T-cell (primary cell): ENCODE measurements at regions not wholly inside any gene's neighbourhood (a gene's known extent, or its start where the extent isn't known, plus 50 kb on each side); places are given as distances from the start of the nearest gene placed in this dataset.

Source experiments
- ATAC-seq, 4 experiments: fragments of 200-7000 bp in 3 of 4; fragments of 150-1000 bp in 1 of 4; cut with Tn5 transposase; replicated peaks in 1 of 4; 1 replicate in 3 of 4; 2 replicates in 1 of 4; pipeline ENCODE4 v1.10.0; 2021; ENCODE audit warnings: moderate library complexity in 3 of 4, mild to moderate bottlenecking in 2 of 4, moderate number of reproducible peaks in 1 of 4
- CTCF ChIA-PET, 2 donors: fragments of 300-600 bp; sonication (Branson Sonifier 250); formaldehyde crosslinking; loops; one replicate each; lab custom pipeline; 2022; ENCODE audit warnings: antibody characterized with exemption in 2 of 2; lab: Charles Lee
- POLR2A ChIA-PET, 2 donors: fragments of 300-600 bp; sonication (Branson Sonifier 250); formaldehyde crosslinking; loops; one replicate each; lab custom pipeline; 2022; ENCODE audit warnings: antibody characterized with exemption in 2 of 2; lab: Charles Lee
- DNase-seq, 35 experiments: peaks; one replicate each; pipeline versions ENCODE4 v3.0.0 to v3.0.0-alpha.2; 2013 to 2023
- H3K27ac ChIP-seq: one replicate; pipeline ENCODE4 v1.5.1; 2013; ENCODE audit warnings: low read length
- H3K27me3 ChIP-seq, 2 experiments: replicated peaks in 1 of 2; 1 replicate in 1 of 2; 2 replicates in 1 of 2; pipeline versions ENCODE4 v1.6.1 to v1.7.0; 2013; ENCODE audit warnings: low read length in 1 of 2, mixed read lengths in 1 of 2; ENCODE audit not compliant: control insufficient read depth in 2 of 2, insufficient read depth in 2 of 2; ENCODE audit errors: extremely low read depth in 1 of 2
- H3K36me3 ChIP-seq, 2 donors: 1 replicate in 1 of 2; 2 replicates in 1 of 2; pipeline versions ENCODE4 v1.6.1 to v1.7.0; 2013; ENCODE audit warnings: low read length in 1 of 2; ENCODE audit not compliant: control insufficient read depth in 2 of 2, insufficient read depth in 1 of 2; ENCODE audit errors: extremely low read depth in 1 of 2
- H3K4me1 ChIP-seq, 2 experiments: 1 replicate in 1 of 2; 2 replicates in 1 of 2; pipeline versions ENCODE4 v1.6.1 to v1.7.0; 2013; ENCODE audit warnings: low read length in 2 of 2, mixed read lengths in 1 of 2; ENCODE audit not compliant: insufficient read depth in 2 of 2, control insufficient read depth in 1 of 2; ENCODE audit errors: extremely low read depth in 1 of 2
- H3K4me3 ChIP-seq, 2 donors: 1 replicate in 1 of 2; 2 replicates in 1 of 2; pipeline versions ENCODE4 v1.5.1 to v1.7.0; 2013; ENCODE audit warnings: mild to moderate bottlenecking in 2 of 2, low read length in 1 of 2, moderate library complexity in 1 of 2; ENCODE audit not compliant: control insufficient read depth in 1 of 2; ENCODE audit errors: extremely low read depth in 1 of 2
- H3K9me3 ChIP-seq: 2 replicates; pipeline ENCODE4 v1.7.0; 2013
- H3K27ac Mint-ChIP-seq, 2 donors: one replicate each; pipeline ENCODE4 v1.8.0; 2020 to 2021; ENCODE audit warnings: mild to moderate bottlenecking in 2 of 2, mixed read lengths in 2 of 2
- H3K27me3 Mint-ChIP-seq, 2 donors: one replicate each; pipeline ENCODE4 v1.8.0; 2021 to 2022; ENCODE audit warnings: mixed read lengths in 2 of 2
- H3K36me3 Mint-ChIP-seq: one replicate; pipeline ENCODE4 v1.8.0; 2021; ENCODE audit warnings: mixed read lengths
- H3K4me1 Mint-ChIP-seq, 3 donors: one replicate each; pipeline ENCODE4 v1.8.0; 2020 to 2022; ENCODE audit warnings: mixed read lengths in 3 of 3, mild to moderate bottlenecking in 1 of 3
- H3K4me3 Mint-ChIP-seq, 3 donors: one replicate each; pipeline ENCODE4 v1.8.0; 2020 to 2022; ENCODE audit warnings: mild to moderate bottlenecking in 3 of 3, mixed read lengths in 3 of 3, moderate library complexity in 3 of 3
- H3K9me3 Mint-ChIP-seq, 3 donors: one replicate each; pipeline ENCODE4 v1.8.0; 2020 to 2022; ENCODE audit warnings: mixed read lengths in 3 of 3
- WGBS: methylation state at CpG from one replicate; pipeline ENCODE4 v1.1.5; 2013; ENCODE audit warnings: missing lambda C conversion rate; ENCODE audit not compliant: insufficient coverage; 5-methylcytosine and 5-hydroxymethylcytosine counted together

GRCh38 chr9:89837162-89837933 lies 232.5 kb downstream of the GADD45G start:
- no peaks in the 10 kb centered on the region for H3K4me1 Mint-ChIP-seq
- Histone ChIP-seq H3K36me3 (no peaks in the 10 kb centered on the region), H3K27me3 (no peaks in the 10 kb centered on the region), H3K4me3 (no peak overlapping the region), H3K4me1 (no peaks in the 10 kb centered on the region), H3K9me3 (no peaks in the 10 kb centered on the region), H3K27ac (no peak overlapping the region)
- ChIA-PET CTCF (no interaction called here), POLR2A (no interaction called here)
- no peak overlapping the region for H3K27ac Mint-ChIP-seq
- H3K27me3 Mint-ChIP-seq = no peaks in the 10 kb centered on the region
- H3K9me3 Mint-ChIP-seq = no peaks in the 10 kb centered on the region
- no peaks in the 10 kb centered on the region for H3K36me3 Mint-ChIP-seq
- no peak overlapping the region for H3K4me3 Mint-ChIP-seq
- ATAC-seq (no peak), DNase-seq (no peak)
- 83% methylated on average over 6 of the region's 11 CpGs for WGBS

- no peak overlapping the region for H3K27ac ChIP-seq
- Mint-ChIP-seq H3K27ac (no peak overlapping the region), H3K36me3 (no peaks in the 10 kb centered on the region), H3K4me1 (no peaks in the 10 kb centered on the region), H3K27me3 (no peaks in the 10 kb centered on the region), H3K9me3 (no peaks in the 10 kb centered on the region), H3K4me3 (no peak overlapping the region)
- H3K9me3 ChIP-seq = no peaks in the 10 kb centered on the region
- ChIA-PET POLR2A (no interaction called here), CTCF (no interaction called here)
- no peaks in the 10 kb centered on the region for H3K27me3 ChIP-seq
- no peak overlapping the region for H3K4me3 ChIP-seq
- no peaks in the 10 kb centered on the region for H3K4me1 ChIP-seq
- H3K36me3 ChIP-seq = no peaks in the 10 kb centered on the region
- 90% methylated on average over 5 of the region's 5 CpGs for WGBS
- no peak for DNase-seq
- ATAC-seq = no peak
These were observed 233.1 kb downstream of the GADD45G start for GRCh38 chr9:89837934-89838310.

GRCh38 chr9:89838621-89839020 lies 233.8 kb downstream of the GADD45G start:
- H3K27me3 Mint-ChIP-seq = no peaks in the 10 kb centered on the region
- no peak overlapping the region for H3K4me3 Mint-ChIP-seq
- no peak overlapping the region for H3K27ac Mint-ChIP-seq
- ChIA-PET CTCF (no interaction called here), POLR2A (no interaction called here)
- H3K4me1 Mint-ChIP-seq = no peaks in the 10 kb centered on the region
- ATAC-seq (no peak), DNase-seq (no peak)
- Histone ChIP-seq H3K36me3 (no peaks in the 10 kb centered on the region), H3K4me1 (no peaks in the 10 kb centered on the region), H3K27me3 (peaks cover 0 to 2% of the 10 kb centered on the region in 2 experiments), H3K4me3 (no peak overlapping the region), H3K9me3 (no peaks in the 10 kb centered on the region), H3K27ac (no peak overlapping the region)
- 82% methylated on average over 5 of the region's 6 CpGs for WGBS
- H3K36me3 Mint-ChIP-seq = no peaks in the 10 kb centered on the region
- H3K9me3 Mint-ChIP-seq = no peaks in the 10 kb centered on the region

- Histone ChIP-seq H3K27ac (no peak overlapping the region), H3K4me3 (no peak overlapping the region), H3K36me3 (no peaks in the 10 kb centered on the region), H3K4me1 (no peaks in the 10 kb centered on the region), H3K27me3 (peaks cover 0 to 7% of the 10 kb centered on the region in 2 experiments), H3K9me3 (no peaks in the 10 kb centered on the region)
- H3K9me3 Mint-ChIP-seq = no peaks in the 10 kb centered on the region
- 82% methylated on average over 3 of the region's 4 CpGs for WGBS
- ChIA-PET CTCF (no interaction called here), POLR2A (no interaction called here)
- ATAC-seq = no peak
- H3K27me3 Mint-ChIP-seq = no peaks in the 10 kb centered on the region
- H3K4me1 Mint-ChIP-seq = no peaks in the 10 kb centered on the region
- no peak for DNase-seq
- H3K36me3 Mint-ChIP-seq = no peaks in the 10 kb centered on the region
- no peak overlapping the region for H3K27ac Mint-ChIP-seq
- H3K4me3 Mint-ChIP-seq = no peak overlapping the region
These were observed 234.6 kb downstream of the GADD45G start for GRCh38 chr9:89839449-89839848.

GRCh38 chr9:89839952-89840351 lies 235.1 kb downstream of the GADD45G start:
- POLR2A ChIA-PET = no interaction called here
- Mint-ChIP-seq H3K4me3 (no peak overlapping the region), H3K27ac (no peak overlapping the region), H3K36me3 (no peaks in the 10 kb centered on the region), H3K9me3 (no peaks in the 10 kb centered on the region), H3K27me3 (no peaks in the 10 kb centered on the region), H3K4me1 (no peaks in the 10 kb centered on the region)
- Histone ChIP-seq H3K4me1 (no peaks in the 10 kb centered on the region), H3K27ac (no peak overlapping the region), H3K4me3 (no peak overlapping the region), H3K36me3 (no peaks in the 10 kb centered on the region), H3K27me3 (peaks cover 0 to 7% of the 10 kb centered on the region in 2 experiments), H3K9me3 (no peaks in the 10 kb centered on the region)
- ATAC-seq = no peak
- 86% methylated on average over 5 of the region's 7 CpGs for WGBS
- DNase-seq = no peak
- CTCF ChIA-PET = no interaction called here

GRCh38 chr9:89841456-89841855 lies 236.6 kb downstream of the GADD45G start:
- H3K4me3 ChIP-seq = no peak overlapping the region
- H3K27me3 ChIP-seq = peaks cover 0 to 7% of the 10 kb centered on the region in 2 experiments
- H3K4me1 ChIP-seq = no peaks in the 10 kb centered on the region
- Mint-ChIP-seq H3K4me1 (no peaks in the 10 kb centered on the region), H3K9me3 (no peaks in the 10 kb centered on the region), H3K36me3 (no peaks in the 10 kb centered on the region), H3K4me3 (no peak overlapping the region), H3K27me3 (no peaks in the 10 kb centered on the region), H3K27ac (no peak overlapping the region)
- 93% methylated on average over 5 of the region's 5 CpGs for WGBS
- H3K36me3 ChIP-seq = no peaks in the 10 kb centered on the region
- no peak for DNase-seq
- ATAC-seq = no peak
- CTCF ChIA-PET = no interaction called here
- POLR2A ChIA-PET = no interaction called here
- no peaks in the 10 kb centered on the region for H3K9me3 ChIP-seq
- H3K27ac ChIP-seq = no peak overlapping the region
